GM23338 (cell line): ENCODE measurements at regions not wholly inside any gene's neighbourhood (a gene's known extent, or its start where the extent isn't known, plus 50 kb on each side); places are given as distances from the start of the nearest gene placed in this dataset.

ENCODE experiments used
- ATAC-seq: fragments of 200-7000 bp; cut with Tn5 transposase; 3 replicates; pipeline ENCODE4 v1.9.1; 2020
- DNase-seq: peaks from one replicate; pipeline ENCODE4 v3.0.0-alpha.2; 2015; ENCODE audit warnings: low spot score
- H2AFZ ChIP-seq: fragments of 200-600 bp; sonication (generic); 2 replicates; pipeline ENCODE4 v1.8.0; 2016; ENCODE audit warnings: antibody characterized with exemption, mild to moderate bottlenecking, moderate library complexity
- H3F3A ChIP-seq: fragments of 200-600 bp; sonication (generic); replicated peaks from 2 replicates; pipeline ENCODE4 v1.8.0; 2017; ENCODE audit warnings: antibody characterized with exemption, mixed run types, low read depth
- H3K27ac ChIP-seq: fragments of 200-600 bp; sonication (generic); 2 replicates; pipeline ENCODE4 v1.6.1; 2016; ENCODE audit warnings: low read depth
- H3K27me3 ChIP-seq: fragments of 200-600 bp; sonication (generic); 2 replicates; pipeline ENCODE4 v1.8.0; 2016; ENCODE audit warnings: mild to moderate bottlenecking, mixed run types, moderate library complexity; ENCODE audit not compliant: insufficient read depth
- H3K36me3 ChIP-seq: fragments of 200-600 bp; sonication (generic); 2 replicates; pipeline ENCODE4 v1.8.0; 2016; ENCODE audit warnings: mild to moderate bottlenecking; ENCODE audit not compliant: insufficient read depth
- H3K4me1 ChIP-seq: fragments of 200-600 bp; sonication (generic); 2 replicates; pipeline ENCODE4 v1.8.0; 2016; ENCODE audit warnings: mild to moderate bottlenecking, moderate library complexity; ENCODE audit not compliant: insufficient read depth
- H3K4me2 ChIP-seq: fragments of 200-600 bp; sonication (generic); 2 replicates; pipeline ENCODE4 v1.7.1; 2017; ENCODE audit warnings: mixed run types
- H3K4me3 ChIP-seq: fragments of 200-600 bp; sonication (generic); 2 replicates; pipeline ENCODE4 v1.6.1; 2016; ENCODE audit warnings: mixed run types
- H3K79me2 ChIP-seq: fragments of 200-600 bp; sonication (generic); replicated peaks from 2 replicates; pipeline ENCODE4 v1.8.0; 2017; ENCODE audit warnings: mild to moderate bottlenecking; ENCODE audit not compliant: insufficient read depth
- H3K9me2 ChIP-seq: fragments of 200-600 bp; sonication (generic); 2 replicates; pipeline ENCODE4 v1.8.0; 2017; ENCODE audit not compliant: insufficient read depth
- H4K20me1 ChIP-seq: fragments of 200-600 bp; sonication (generic); replicated peaks from 2 replicates; pipeline ENCODE4 v1.8.0; 2017; ENCODE audit warnings: mild to moderate bottlenecking; ENCODE audit not compliant: insufficient read depth
- H3K27ac Mint-ChIP-seq: 2 replicates; pipeline ENCODE4 v1.8.0; 2020; ENCODE audit warnings: inconsistent platforms, mild to moderate bottlenecking, moderate library complexity, mixed read lengths
- H3K27me3 Mint-ChIP-seq: 3 replicates; pipeline ENCODE4 v1.8.0; 2022; ENCODE audit warnings: low read depth, mild to moderate bottlenecking, moderate library complexity, mixed read lengths, inconsistent platforms; ENCODE audit not compliant: insufficient read depth, poor library complexity
- H3K36me3 Mint-ChIP-seq: 3 replicates; pipeline ENCODE4 v1.8.0; 2021; ENCODE audit warnings: low read depth, mild to moderate bottlenecking, inconsistent platforms, moderate library complexity, mixed read lengths
- H3K4me1 Mint-ChIP-seq: 3 replicates; pipeline ENCODE4 v1.8.0; 2020; ENCODE audit warnings: mild to moderate bottlenecking, inconsistent platforms, mixed read lengths
- H3K4me3 Mint-ChIP-seq: 3 replicates; pipeline ENCODE4 v1.8.0; 2021; ENCODE audit warnings: moderate library complexity, mild to moderate bottlenecking, inconsistent platforms, mixed read lengths
- H3K9me3 Mint-ChIP-seq: 3 replicates; pipeline ENCODE4 v1.8.0; 2020; ENCODE audit warnings: moderate library complexity, mild to moderate bottlenecking, inconsistent platforms, mixed read lengths
- CREB1 ChIP-seq: fragments of 250-450 bp; sonication (Bioruptor Pico); IDR thresholded peaks from 2 replicates; pipeline ENCODE4 v1.5.0; 2020; ENCODE audit warnings: low read depth, mild to moderate bottlenecking, moderate library complexity
- CTCF ChIP-seq, 2 experiments: fragments of 200-600 bp in 1 of 2; sonication (generic) in 1 of 2; conservative IDR thresholded peaks; 2 replicates each; pipeline versions ENCODE4 v1.5.1 to v1.6.1; 2016 to 2017; ENCODE audit warnings: antibody characterized with exemption in 2 of 2, low read depth in 2 of 2, mild to moderate bottlenecking in 2 of 2, moderate library complexity in 1 of 2
- EZH2 ChIP-seq: fragments of 200-600 bp; sonication (generic); IDR thresholded peaks from one replicate; pipeline ENCODE4 v1.8.0; 2017; ENCODE audit warnings: antibody characterized with exemption, mild to moderate bottlenecking, low read depth; ENCODE audit not compliant: unreplicated experiment
- NANOG ChIP-seq: IDR thresholded peaks from 2 replicates; pipeline ENCODE4 v1.6.1; 2016; ENCODE audit warnings: antibody characterized with exemption, borderline replicate concordance
- POLR2AphosphoS5 ChIP-seq: IDR thresholded peaks from 2 replicates; pipeline ENCODE4 v1.6.1; 2016; ENCODE audit warnings: antibody characterized with exemption, low read depth
- REST ChIP-seq: IDR thresholded peaks from one replicate; pipeline ENCODE4 v1.6.1; 2018; ENCODE audit warnings: antibody characterized with exemption; ENCODE audit not compliant: unreplicated experiment
- STAT1 ChIP-seq: IDR thresholded peaks from one replicate; pipeline ENCODE4 v1.6.1; 2016; ENCODE audit warnings: antibody characterized with exemption; ENCODE audit not compliant: unreplicated experiment
- ZNF331 ChIP-seq: fragments of 250-450 bp; sonication (Bioruptor Pico); IDR thresholded peaks from 2 replicates; pipeline ENCODE4 v1.5.0; 2020; ENCODE audit warnings: low read depth, mild to moderate bottlenecking, moderate library complexity
- TF ChIP-seq, protein P1 (sequence below): fragments of 250-450 bp; sonication (Bioruptor Pico); IDR thresholded peaks from 2 replicates; pipeline ENCODE4 v1.5.0; 2020; ENCODE audit warnings: mild to moderate bottlenecking, moderate library complexity

- TF ChIP-seq, protein P1, sequence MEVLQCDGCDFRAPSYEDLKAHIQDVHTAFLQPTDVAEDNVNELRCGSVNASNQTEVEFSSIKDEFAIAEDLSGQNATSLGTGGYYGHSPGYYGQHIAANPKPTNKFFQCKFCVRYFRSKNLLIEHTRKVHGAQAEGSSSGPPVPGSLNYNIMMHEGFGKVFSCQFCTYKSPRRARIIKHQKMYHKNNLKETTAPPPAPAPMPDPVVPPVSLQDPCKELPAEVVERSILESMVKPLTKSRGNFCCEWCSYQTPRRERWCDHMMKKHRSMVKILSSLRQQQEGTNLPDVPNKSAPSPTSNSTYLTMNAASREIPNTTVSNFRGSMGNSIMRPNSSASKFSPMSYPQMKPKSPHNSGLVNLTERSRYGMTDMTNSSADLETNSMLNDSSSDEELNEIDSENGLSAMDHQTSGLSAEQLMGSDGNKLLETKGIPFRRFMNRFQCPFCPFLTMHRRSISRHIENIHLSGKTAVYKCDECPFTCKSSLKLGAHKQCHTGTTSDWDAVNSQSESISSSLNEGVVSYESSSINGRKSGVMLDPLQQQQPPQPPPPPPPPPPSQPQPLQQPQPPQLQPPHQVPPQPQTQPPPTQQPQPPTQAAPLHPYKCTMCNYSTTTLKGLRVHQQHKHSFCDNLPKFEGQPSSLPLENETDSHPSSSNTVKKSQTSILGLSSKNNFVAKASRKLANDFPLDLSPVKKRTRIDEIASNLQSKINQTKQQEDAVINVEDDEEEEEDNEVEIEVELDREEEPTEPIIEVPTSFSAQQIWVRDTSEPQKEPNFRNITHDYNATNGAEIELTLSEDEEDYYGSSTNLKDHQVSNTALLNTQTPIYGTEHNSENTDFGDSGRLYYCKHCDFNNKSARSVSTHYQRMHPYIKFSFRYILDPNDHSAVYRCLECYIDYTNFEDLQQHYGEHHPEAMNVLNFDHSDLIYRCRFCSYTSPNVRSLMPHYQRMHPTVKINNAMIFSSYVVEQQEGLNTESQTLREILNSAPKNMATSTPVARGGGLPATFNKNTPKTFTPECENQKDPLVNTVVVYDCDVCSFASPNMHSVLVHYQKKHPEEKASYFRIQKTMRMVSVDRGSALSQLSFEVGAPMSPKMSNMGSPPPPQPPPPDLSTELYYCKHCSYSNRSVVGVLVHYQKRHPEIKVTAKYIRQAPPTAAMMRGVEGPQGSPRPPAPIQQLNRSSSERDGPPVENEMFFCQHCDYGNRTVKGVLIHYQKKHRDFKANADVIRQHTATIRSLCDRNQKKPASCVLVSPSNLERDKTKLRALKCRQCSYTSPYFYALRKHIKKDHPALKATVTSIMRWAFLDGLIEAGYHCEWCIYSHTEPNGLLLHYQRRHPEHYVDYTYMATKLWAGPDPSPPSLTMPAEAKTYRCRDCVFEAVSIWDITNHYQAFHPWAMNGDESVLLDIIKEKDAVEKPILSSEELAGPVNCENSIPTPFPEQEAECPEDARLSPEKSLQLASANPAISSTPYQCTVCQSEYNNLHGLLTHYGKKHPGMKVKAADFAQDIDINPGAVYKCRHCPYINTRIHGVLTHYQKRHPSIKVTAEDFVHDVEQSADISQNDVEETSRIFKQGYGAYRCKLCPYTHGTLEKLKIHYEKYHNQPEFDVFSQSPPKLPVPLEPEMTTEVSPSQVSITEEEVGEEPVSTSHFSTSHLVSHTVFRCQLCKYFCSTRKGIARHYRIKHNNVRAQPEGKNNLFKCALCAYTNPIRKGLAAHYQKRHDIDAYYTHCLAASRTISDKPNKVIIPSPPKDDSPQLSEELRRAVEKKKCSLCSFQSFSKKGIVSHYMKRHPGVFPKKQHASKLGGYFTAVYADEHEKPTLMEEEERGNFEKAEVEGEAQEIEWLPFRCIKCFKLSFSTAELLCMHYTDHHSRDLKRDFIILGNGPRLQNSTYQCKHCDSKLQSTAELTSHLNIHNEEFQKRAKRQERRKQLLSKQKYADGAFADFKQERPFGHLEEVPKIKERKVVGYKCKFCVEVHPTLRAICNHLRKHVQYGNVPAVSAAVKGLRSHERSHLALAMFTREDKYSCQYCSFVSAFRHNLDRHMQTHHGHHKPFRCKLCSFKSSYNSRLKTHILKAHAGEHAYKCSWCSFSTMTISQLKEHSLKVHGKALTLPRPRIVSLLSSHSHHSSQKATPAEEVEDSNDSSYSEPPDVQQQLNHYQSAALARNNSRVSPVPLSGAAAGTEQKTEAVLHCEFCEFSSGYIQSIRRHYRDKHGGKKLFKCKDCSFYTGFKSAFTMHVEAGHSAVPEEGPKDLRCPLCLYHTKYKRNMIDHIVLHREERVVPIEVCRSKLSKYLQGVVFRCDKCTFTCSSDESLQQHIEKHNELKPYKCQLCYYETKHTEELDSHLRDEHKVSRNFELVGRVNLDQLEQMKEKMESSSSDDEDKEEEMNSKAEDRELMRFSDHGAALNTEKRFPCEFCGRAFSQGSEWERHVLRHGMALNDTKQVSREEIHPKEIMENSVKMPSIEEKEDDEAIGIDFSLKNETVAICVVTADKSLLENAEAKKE = no peak
- no peak for TF ChIP-seq POLR2AphosphoS5
- TF ChIP-seq EZH2 = no peak
- no peak for TF ChIP-seq NANOG
These were observed 173.2 kb upstream of the PRICKLE2 start (continued) for GRCh38 chr3:64398476-64398875.

- Histone ChIP-seq H3K4me3 (no peak overlapping the region), H3K27me3 (no peaks in the 10 kb centered on the region), H4K20me1 (no peaks in the 10 kb centered on the region), H3K36me3 (no peaks in the 10 kb centered on the region), H3K9me2 (no peaks in the 10 kb centered on the region), H3K27ac (peak overlapping the region; percentile 28), H3K79me2 (no peaks in the 10 kb centered on the region), H2AFZ (no peak overlapping the region), H3K4me2 (no peak overlapping the region), H3F3A (no peaks in the 10 kb centered on the region), H3K4me1 (no peaks in the 10 kb centered on the region)
- Mint-ChIP-seq H3K4me3 (no peak overlapping the region), H3K27ac (no peak overlapping the region), H3K9me3 (no peaks in the 10 kb centered on the region), H3K27me3 (peaks cover 3% of the 10 kb centered on the region), H3K36me3 (no peaks in the 10 kb centered on the region), H3K4me1 (peaks cover 20% of the 10 kb centered on the region)
- no peak for TF ChIP-seq STAT1
- ATAC-seq (no peak), DNase-seq (peak; percentile 7)
These were observed 172.7 kb upstream of the PRICKLE2 start for GRCh38 chr3:64398006-64398405.

DNA sequence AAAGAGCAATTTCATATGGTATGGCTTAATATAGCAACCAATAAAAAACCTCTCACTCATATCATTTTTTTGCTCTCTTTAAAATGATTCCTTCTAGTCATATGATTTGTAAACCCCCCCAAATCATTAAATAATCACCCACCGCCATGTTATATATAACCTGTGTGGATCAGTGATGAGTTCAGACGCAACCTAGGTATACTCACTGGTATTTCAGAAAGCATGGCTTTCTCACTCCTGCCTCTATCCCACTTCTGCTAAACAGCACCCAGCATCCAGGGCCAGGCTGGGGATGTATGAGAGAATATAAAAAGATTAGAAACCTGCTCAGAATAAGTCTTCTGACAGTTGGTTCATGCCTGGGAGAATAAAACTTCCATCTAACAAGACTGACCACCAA lies 172.3 kb upstream of the PRICKLE2 start:
- no peak for DNase-seq
- Histone ChIP-seq H3K27me3 (no peaks in the 10 kb centered on the region), H3K4me2 (no peak overlapping the region), H3K9me2 (no peaks in the 10 kb centered on the region), H3K4me3 (no peak overlapping the region), H4K20me1 (no peaks in the 10 kb centered on the region), H3K27ac (no peak overlapping the region), H3K4me1 (no peaks in the 10 kb centered on the region), H3K36me3 (no peaks in the 10 kb centered on the region), H3F3A (no peaks in the 10 kb centered on the region), H2AFZ (no peak overlapping the region), H3K79me2 (no peaks in the 10 kb centered on the region)
- Mint-ChIP-seq H3K4me3 (no peak overlapping the region), H3K9me3 (no peaks in the 10 kb centered on the region), H3K27me3 (peaks cover 3% of the 10 kb centered on the region), H3K4me1 (peaks cover 20% of the 10 kb centered on the region), H3K36me3 (no peaks in the 10 kb centered on the region), H3K27ac (peak overlapping the region; percentile 32; the same call in 1 of the 2 replicates)
- ATAC-seq = no peak
- no peak for TF ChIP-seq CTCF (conservative IDR thresholded peaks at IDR 0.05; ENCODE audit: low read depth in 2 of 2)
- TF ChIP-seq ZNF331 (CRISPR knock-in tag) = no peak
- TF ChIP-seq CREB1 (CRISPR knock-in tag) = no peak
- no peak for TF ChIP-seq REST
- no peak for TF ChIP-seq EZH2
- no peak for TF ChIP-seq POLR2AphosphoS5
